ENCODE measurements at regions not wholly inside any gene's neighbourhood (a gene's known extent, or its start where the extent isn't known, plus 50 kb on each side); places are given as distances from the start of the nearest gene placed in this dataset.
"Not testable (repeated sequence)": the region's sequence is repeated elsewhere in the genome, so short reads cannot be mapped to it uniquely, and the experiment has no call there.

- no peaks in the 10 kb centered on the region for H3K4me1 ChIP-seq (ENCODE audit: low read length)
- TF ChIP-seq CTCF (IDR thresholded peaks at IDR 0.05; ENCODE audit: low read length) (no peak), EZH2phosphoT487 (IDR thresholded peaks at IDR 0.05; ENCODE audit: low read length) (no peak), EZH2 (optimal IDR thresholded peaks at IDR 0.05; ENCODE audit: low read depth, low read length) (no peak)
- no peaks in the 10 kb centered on the region for H3K9me3 ChIP-seq (replicated peaks; ENCODE audit: insufficient read depth, low read length)
- H3K4me3 ChIP-seq (ENCODE audit: low read length) = no peak overlapping the region
- no peak overlapping the region for H3K27ac ChIP-seq (ENCODE audit: low read length)
- no peak overlapping the region for H3K9ac ChIP-seq (ENCODE audit: low read length)
- no peaks in the 10 kb centered on the region for H3F3A ChIP-seq (ENCODE audit: insufficient read depth, low read length)
- H4K20me1 ChIP-seq (ENCODE audit: insufficient read depth, low read length) = no peaks in the 10 kb centered on the region
- no peaks in the 10 kb centered on the region for H3K79me2 ChIP-seq (ENCODE audit: low read length)
- no peak for DNase-seq
- no peak overlapping the region for H3K4me2 ChIP-seq (ENCODE audit: low read depth, low read length)
- no peaks in the 10 kb centered on the region for H3K36me3 ChIP-seq (replicated peaks; ENCODE audit: insufficient read depth, low read length)
- H3K27me3 ChIP-seq (replicated peaks; ENCODE audit: insufficient read depth, low read length) = no peaks in the 10 kb centered on the region
- H2AFZ ChIP-seq (ENCODE audit: low read length) = no peak overlapping the region
- no peaks in the 10 kb centered on the region for H3K9me2 ChIP-seq (replicated peaks; ENCODE audit: insufficient read depth, low read length)
Observed at GRCh38 chr5:111820072-111820471, 63.1 kb upstream of the NREP start.

GRCh38 chr5:111819028-111819427 lies 62.0 kb upstream of the NREP start:
- H3K4me1 ChIP-seq (ENCODE audit: low read length); H3K4me3 ChIP-seq (ENCODE audit: low read length); H3K79me2 ChIP-seq (ENCODE audit: low read length); H3K9ac ChIP-seq (ENCODE audit: low read length); H3K27ac ChIP-seq (ENCODE audit: low read length); H2AFZ ChIP-seq (ENCODE audit: low read length); H3F3A ChIP-seq (ENCODE audit: insufficient read depth, low read length); H4K20me1 ChIP-seq (ENCODE audit: insufficient read depth, low read length); H3K36me3 ChIP-seq (replicated peaks; ENCODE audit: insufficient read depth, low read length); H3K9me2 ChIP-seq (replicated peaks; ENCODE audit: insufficient read depth, low read length); DNase-seq; H3K27me3 ChIP-seq (replicated peaks; ENCODE audit: insufficient read depth, low read length); H3K4me2 ChIP-seq (ENCODE audit: low read depth, low read length); H3K9me3 ChIP-seq (replicated peaks; ENCODE audit: insufficient read depth, low read length): not testable (repeated sequence)

- H3K9me2 ChIP-seq (replicated peaks; ENCODE audit: insufficient read depth, low read length) = no peaks in the 10 kb centered on the region
- H3K4me3 ChIP-seq (ENCODE audit: low read length) = no peak overlapping the region
- no peak for TF ChIP-seq EZH2 (optimal IDR thresholded peaks at IDR 0.05; ENCODE audit: low read depth, low read length)
- no peak for TF ChIP-seq CTCF (IDR thresholded peaks at IDR 0.05; ENCODE audit: low read length)
- no peak for TF ChIP-seq EZH2phosphoT487 (IDR thresholded peaks at IDR 0.05; ENCODE audit: low read length)
- H3K27me3 ChIP-seq (replicated peaks; ENCODE audit: insufficient read depth, low read length) = no peaks in the 10 kb centered on the region
- no peaks in the 10 kb centered on the region for H3K36me3 ChIP-seq (replicated peaks; ENCODE audit: insufficient read depth, low read length)
- H3K27ac ChIP-seq (ENCODE audit: low read length) = no peak overlapping the region
- no peak overlapping the region for H2AFZ ChIP-seq (ENCODE audit: low read length)
- no peak overlapping the region for H3K4me2 ChIP-seq (ENCODE audit: low read depth, low read length)
- H3K4me1 ChIP-seq (ENCODE audit: low read length) = no peaks in the 10 kb centered on the region
- H3K9ac ChIP-seq (ENCODE audit: low read length) = no peak overlapping the region
- H3F3A ChIP-seq (ENCODE audit: insufficient read depth, low read length) = no peaks in the 10 kb centered on the region
- H4K20me1 ChIP-seq (ENCODE audit: insufficient read depth, low read length) = no peaks in the 10 kb centered on the region
- no peak for DNase-seq
- H3K79me2 ChIP-seq (ENCODE audit: low read length) = no peaks in the 10 kb centered on the region
- no peaks in the 10 kb centered on the region for H3K9me3 ChIP-seq (replicated peaks; ENCODE audit: insufficient read depth, low read length)
Observed at GRCh38 chr5:111813537-111813936, 56.5 kb upstream of the NREP start.

- H3K36me3 ChIP-seq (replicated peaks; ENCODE audit: insufficient read depth, low read length) = no peaks in the 10 kb centered on the region
Observed at GRCh38 chr5:111810112-111810511, 53.1 kb upstream of the NREP start.

More at GRCh38 chr5:111810112-111810511, 53.1 kb upstream of the NREP start:
- no peaks in the 10 kb centered on the region for H3K9me2 ChIP-seq (replicated peaks; ENCODE audit: insufficient read depth, low read length)
- no peak for DNase-seq
- no peaks in the 10 kb centered on the region for H3K79me2 ChIP-seq (ENCODE audit: low read length)
- H3F3A ChIP-seq (ENCODE audit: insufficient read depth, low read length) = no peaks in the 10 kb centered on the region
- no peak for TF ChIP-seq EZH2phosphoT487 (IDR thresholded peaks at IDR 0.05; ENCODE audit: low read length)
- H3K4me2 ChIP-seq (ENCODE audit: low read depth, low read length) = no peak overlapping the region
- no peak overlapping the region for H2AFZ ChIP-seq (ENCODE audit: low read length)
- H3K9me3 ChIP-seq (replicated peaks; ENCODE audit: insufficient read depth, low read length) = no peaks in the 10 kb centered on the region
- H4K20me1 ChIP-seq (ENCODE audit: insufficient read depth, low read length) = no peaks in the 10 kb centered on the region
- no peaks in the 10 kb centered on the region for H3K27me3 ChIP-seq (replicated peaks; ENCODE audit: insufficient read depth, low read length)
- no peak overlapping the region for H3K4me3 ChIP-seq (ENCODE audit: low read length)
- H3K4me1 ChIP-seq (ENCODE audit: low read length) = no peaks in the 10 kb centered on the region
- no peak overlapping the region for H3K27ac ChIP-seq (ENCODE audit: low read length)
- no peak overlapping the region for H3K9ac ChIP-seq (ENCODE audit: low read length)

Measured in MM.1S (cell line).